ENCODE measurements at regions not wholly inside any gene's neighbourhood (a gene's known extent, or its start where the extent isn't known, plus 50 kb on each side); places are given as distances from the start of the nearest gene placed in this dataset.

GRCh38 chr5:96339862-96340261 is 93.2 kb downstream of the PCSK1 start:
- TF ChIP-seq, protein P1, sequence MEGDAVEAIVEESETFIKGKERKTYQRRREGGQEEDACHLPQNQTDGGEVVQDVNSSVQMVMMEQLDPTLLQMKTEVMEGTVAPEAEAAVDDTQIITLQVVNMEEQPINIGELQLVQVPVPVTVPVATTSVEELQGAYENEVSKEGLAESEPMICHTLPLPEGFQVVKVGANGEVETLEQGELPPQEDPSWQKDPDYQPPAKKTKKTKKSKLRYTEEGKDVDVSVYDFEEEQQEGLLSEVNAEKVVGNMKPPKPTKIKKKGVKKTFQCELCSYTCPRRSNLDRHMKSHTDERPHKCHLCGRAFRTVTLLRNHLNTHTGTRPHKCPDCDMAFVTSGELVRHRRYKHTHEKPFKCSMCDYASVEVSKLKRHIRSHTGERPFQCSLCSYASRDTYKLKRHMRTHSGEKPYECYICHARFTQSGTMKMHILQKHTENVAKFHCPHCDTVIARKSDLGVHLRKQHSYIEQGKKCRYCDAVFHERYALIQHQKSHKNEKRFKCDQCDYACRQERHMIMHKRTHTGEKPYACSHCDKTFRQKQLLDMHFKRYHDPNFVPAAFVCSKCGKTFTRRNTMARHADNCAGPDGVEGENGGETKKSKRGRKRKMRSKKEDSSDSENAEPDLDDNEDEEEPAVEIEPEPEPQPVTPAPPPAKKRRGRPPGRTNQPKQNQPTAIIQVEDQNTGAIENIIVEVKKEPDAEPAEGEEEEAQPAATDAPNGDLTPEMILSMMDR (IDR thresholded peaks at IDR 0.05): no peak
- no peak for TF ChIP-seq POLR2AphosphoS5 (IDR thresholded peaks at IDR 0.05)

All from stomach (tissue), 4 donors.